Tibial artery (tissue), 4 donors: ENCODE measurements at regions not wholly inside any gene's neighbourhood (a gene's known extent, or its start where the extent isn't known, plus 50 kb on each side); places are given as distances from the start of the nearest gene placed in this dataset.

Source experiments
- DNase-seq, 2 donors: peaks; one replicate each; pipeline ENCODE4 v3.0.0-alpha.2; 2019
- H3K27ac ChIP-seq, 2 donors: fragments of 200-600 bp; sonication (generic) in 1 of 2; 1 replicate in 1 of 2; 2 replicates in 1 of 2; pipeline ENCODE4 v1.5.1; 2018 to 2019; ENCODE audit warnings: mild to moderate bottlenecking in 1 of 2
- H3K27me3 ChIP-seq, 2 donors: fragments of 200-600 bp; sonication (generic) in 1 of 2; one replicate each; pipeline versions ENCODE4 v1.5.1 to v1.6.0; 2016 to 2019
- H3K36me3 ChIP-seq, 3 donors: fragments of 200-600 bp; sonication (generic) in 2 of 3; one replicate each; pipeline ENCODE4 v1.5.1; 2016 to 2019; ENCODE audit warnings: mild to moderate bottlenecking in 2 of 3
- H3K4me1 ChIP-seq, 4 donors: fragments of 200-600 bp; sonication (generic) in 2 of 4; 1 replicate in 3 of 4; 2 replicates in 1 of 4; pipeline ENCODE4 v1.5.1; 2016 to 2019
- H3K4me3 ChIP-seq, 2 donors: fragments of 200-600 bp; sonication (generic) in 1 of 2; 1 replicate in 1 of 2; 2 replicates in 1 of 2; pipeline ENCODE4 v1.5.1; 2018 to 2019; ENCODE audit warnings: mild to moderate bottlenecking in 2 of 2
- H3K9me3 ChIP-seq, 3 donors: fragments of 200-600 bp; sonication (generic) in 1 of 3; one replicate each; pipeline ENCODE4 v1.5.1; 2016 to 2019
- CTCF ChIP-seq, 2 experiments: fragments of 200-600 bp in 1 of 2; fragments of 450-650 bp in 1 of 2; IDR thresholded peaks; one replicate each; pipeline ENCODE4 v1.5.1; 2017 to 2019; ENCODE audit warnings: antibody characterized with exemption in 2 of 2, mild to moderate bottlenecking in 1 of 2, moderate library complexity in 1 of 2
- intact Hi-C: fragments of 100-400 bp; cut with DNase I; formaldehyde crosslinking; loops from one replicate; pipeline ENCODE4 v1.15.0; 2023; ENCODE audit warnings: low total_unique reads

GRCh38 chr6:134706153-134706552 is 243.7 kb downstream of the ALDH8A1 start:
- intact Hi-C loops, result no loop called here
- DNase-seq, result no peak

GRCh38 chr6:134703206-134703605 is 246.7 kb downstream of the ALDH8A1 start:
- TF ChIP-seq CTCF (IDR thresholded peaks at IDR 0.05), result no peak
- Histone ChIP-seq H3K9me3 (no peaks in the 10 kb centered on the region), H3K36me3 (no peaks in the 10 kb centered on the region), H3K27me3 (no peaks in the 10 kb centered on the region), H3K27ac (no peak overlapping the region), H3K4me3 (no peak overlapping the region), H3K4me1 (no peaks in the 10 kb centered on the region)
- intact Hi-C loops, result no loop called here
- no peak for DNase-seq

More at GRCh38 chr6:134706153-134706552, 243.7 kb downstream of the ALDH8A1 start:
- Histone ChIP-seq H3K4me3 (no peak overlapping the region), H3K27me3 (no peaks in the 10 kb centered on the region), H3K4me1 (no peaks in the 10 kb centered on the region), H3K9me3 (no peaks in the 10 kb centered on the region), H3K27ac (no peak overlapping the region), H3K36me3 (no peaks in the 10 kb centered on the region)
- TF ChIP-seq CTCF (IDR thresholded peaks at IDR 0.05), result no peak

GRCh38 chr6:134702279-134702678 is 247.6 kb downstream of the ALDH8A1 start:
- Histone ChIP-seq H3K9me3 (no peaks in the 10 kb centered on the region), H3K27ac (no peak overlapping the region), H3K4me3 (no peak overlapping the region), H3K4me1 (no peaks in the 10 kb centered on the region), H3K27me3 (no peaks in the 10 kb centered on the region), H3K36me3 (no peaks in the 10 kb centered on the region)
- no peak for TF ChIP-seq CTCF (IDR thresholded peaks at IDR 0.05)
- DNase-seq, result no peak
- intact Hi-C loops, result no loop called here

GRCh38 chr6:134701301-134701700 is 248.6 kb downstream of the ALDH8A1 start:
- H3K9me3 ChIP-seq, result no peaks in the 10 kb centered on the region
- no peak for TF ChIP-seq CTCF (IDR thresholded peaks at IDR 0.05)
- no peak for DNase-seq
- H3K36me3 ChIP-seq, result no peaks in the 10 kb centered on the region
- H3K27ac ChIP-seq, result no peak overlapping the region
- intact Hi-C loops, result no loop called here
- no peaks in the 10 kb centered on the region for H3K27me3 ChIP-seq
- no peaks in the 10 kb centered on the region for H3K4me1 ChIP-seq
- H3K4me3 ChIP-seq, result no peak overlapping the region

- H3K36me3 ChIP-seq, result no peaks in the 10 kb centered on the region
- no peak overlapping the region for H3K27ac ChIP-seq
- no peaks in the 10 kb centered on the region for H3K9me3 ChIP-seq
- TF ChIP-seq CTCF (IDR thresholded peaks at IDR 0.05), result no peak
- no peak overlapping the region for H3K4me3 ChIP-seq
- no peaks in the 10 kb centered on the region for H3K27me3 ChIP-seq
- no peak for DNase-seq
- H3K4me1 ChIP-seq, result no peaks in the 10 kb centered on the region
- intact Hi-C loops, result no loop called here
These were observed 251.7 kb downstream of the ALDH8A1 start for GRCh38 chr6:134698228-134698627.

GRCh38 chr6:134692008-134692407 is 257.9 kb downstream of the ALDH8A1 start:
- Histone ChIP-seq H3K36me3 (no peaks in the 10 kb centered on the region), H3K27me3 (no peaks in the 10 kb centered on the region), H3K9me3 (no peaks in the 10 kb centered on the region), H3K4me1 (no peaks in the 10 kb centered on the region), H3K4me3 (no peak overlapping the region), H3K27ac (no peak overlapping the region)
- TF ChIP-seq CTCF (IDR thresholded peaks at IDR 0.05), result no peak
- no peak for DNase-seq
- intact Hi-C loops, result no loop called here
